ENCODE measurements at regions not wholly inside any gene's neighbourhood (a gene's known extent, or its start where the extent isn't known, plus 50 kb on each side); places are given as distances from the start of the nearest gene placed in this dataset.
A peak's percentile ranks its signal among the peaks of the same experiment; 100 is the strongest.

DNA sequence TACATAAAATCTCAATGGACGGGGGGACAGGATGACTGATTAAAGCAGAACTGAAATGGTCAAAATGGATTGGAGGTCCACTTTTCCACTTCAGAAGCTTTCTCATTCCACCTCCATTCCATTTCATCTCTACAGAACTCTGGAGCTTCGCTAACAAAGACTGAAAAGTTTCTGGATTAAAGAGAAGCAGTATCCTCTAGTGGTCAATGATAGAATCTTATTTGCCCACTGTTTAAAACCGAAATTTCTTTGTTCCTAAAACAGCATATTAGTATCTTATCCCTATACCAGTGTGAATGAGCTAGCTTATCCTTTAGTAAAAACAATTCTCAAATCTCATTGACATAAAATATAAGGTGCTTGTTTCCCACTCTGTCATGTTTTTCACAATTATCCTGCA is 890.6 kb downstream of the KCNT2 start:
- no peaks in the 10 kb centered on the region for H3K9me3 ChIP-seq (ENCODE audit: control insufficient read depth, low read length)

DNA sequence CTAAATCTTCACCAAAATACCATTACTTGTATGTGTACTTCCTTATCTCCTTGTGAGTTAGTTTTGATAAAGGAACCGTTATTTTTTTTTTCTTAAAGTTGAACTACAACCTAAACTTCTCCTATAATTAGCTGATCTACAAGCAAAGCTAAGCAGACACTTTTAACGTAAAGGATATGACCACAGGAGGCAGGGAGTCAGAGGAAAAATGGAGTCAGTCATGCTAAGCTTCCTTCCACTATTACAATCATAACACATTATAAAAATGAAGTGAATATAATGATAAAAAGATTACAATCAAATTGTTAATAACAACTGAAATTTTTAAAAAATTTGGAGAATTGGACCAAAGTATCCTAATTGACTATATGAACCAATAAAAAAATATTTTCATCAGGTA is 892.6 kb downstream of the KCNT2 start:
- H3K9me3 ChIP-seq (ENCODE audit: control insufficient read depth, low read length) = no peaks in the 10 kb centered on the region
- H3K4me3 ChIP-seq (ENCODE audit: extremely low read depth, insufficient read depth, low read length, poor library complexity, severe bottlenecking) = no peak overlapping the region
- no peaks in the 10 kb centered on the region for H3K4me1 ChIP-seq (ENCODE audit: control insufficient read depth, insufficient read depth, low read length, poor library complexity, severe bottlenecking)
- no CpG with 5 or more reads among the region's 2 CpGs for WGBS, 2 experiments (ENCODE audit: insufficient coverage in 2 of 2)
- H3K36me3 ChIP-seq (ENCODE audit: control insufficient read depth, insufficient read depth, low read length) = no peaks in the 10 kb centered on the region
- no peak overlapping the region for H3K27ac ChIP-seq (ENCODE audit: low read depth, low read length, severe bottlenecking)

More for the DNA sequence above, 890.6 kb downstream of the KCNT2 start:
- no peak overlapping the region for H3K27ac ChIP-seq (ENCODE audit: low read depth, low read length, severe bottlenecking)
- no peaks in the 10 kb centered on the region for H3K4me1 ChIP-seq (ENCODE audit: control insufficient read depth, insufficient read depth, low read length, poor library complexity, severe bottlenecking)
- H3K36me3 ChIP-seq (ENCODE audit: control insufficient read depth, insufficient read depth, low read length) = no peaks in the 10 kb centered on the region
- no peak overlapping the region for H3K4me3 ChIP-seq (ENCODE audit: extremely low read depth, insufficient read depth, low read length, poor library complexity, severe bottlenecking)
- WGBS, 2 experiments (ENCODE audit: insufficient coverage in 2 of 2) = 100% methylated on average over 1 of the region's 3 CpGs; no CpG with 5 or more reads in 1 of the 2 experiments

DNA sequence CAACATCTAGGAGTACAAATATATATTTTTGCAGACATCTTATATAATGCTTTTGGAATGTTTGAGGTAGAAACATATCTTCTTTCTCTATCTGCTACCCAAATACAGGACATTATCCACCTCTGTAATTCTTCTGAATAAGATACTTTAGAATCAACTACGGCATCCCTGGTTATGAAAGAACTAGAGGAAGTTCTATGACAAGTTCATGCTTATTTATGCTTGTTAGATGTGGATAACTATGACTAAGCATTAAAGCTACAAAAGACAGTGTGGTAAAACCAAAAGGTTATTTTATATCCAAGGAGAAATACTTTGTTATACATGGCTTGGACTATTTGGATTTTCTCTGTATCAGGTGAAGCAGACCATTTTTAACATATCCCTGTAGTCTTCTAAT is 894.0 kb downstream of the KCNT2 start:
- WGBS, 2 experiments (ENCODE audit: insufficient coverage in 2 of 2) = 80% methylated on average over 1 of the region's 1 CpG; no CpG with 5 or more reads in 1 of the 2 experiments
- no peak overlapping the region for H3K27ac ChIP-seq (ENCODE audit: low read depth, low read length, severe bottlenecking)
- no peaks in the 10 kb centered on the region for H3K9me3 ChIP-seq (ENCODE audit: control insufficient read depth, low read length)
- H3K4me1 ChIP-seq (ENCODE audit: control insufficient read depth, insufficient read depth, low read length, poor library complexity, severe bottlenecking) = no peaks in the 10 kb centered on the region
- no peaks in the 10 kb centered on the region for H3K36me3 ChIP-seq (ENCODE audit: control insufficient read depth, insufficient read depth, low read length)
- H3K4me3 ChIP-seq (ENCODE audit: extremely low read depth, insufficient read depth, low read length, poor library complexity, severe bottlenecking) = no peak overlapping the region

DNA sequence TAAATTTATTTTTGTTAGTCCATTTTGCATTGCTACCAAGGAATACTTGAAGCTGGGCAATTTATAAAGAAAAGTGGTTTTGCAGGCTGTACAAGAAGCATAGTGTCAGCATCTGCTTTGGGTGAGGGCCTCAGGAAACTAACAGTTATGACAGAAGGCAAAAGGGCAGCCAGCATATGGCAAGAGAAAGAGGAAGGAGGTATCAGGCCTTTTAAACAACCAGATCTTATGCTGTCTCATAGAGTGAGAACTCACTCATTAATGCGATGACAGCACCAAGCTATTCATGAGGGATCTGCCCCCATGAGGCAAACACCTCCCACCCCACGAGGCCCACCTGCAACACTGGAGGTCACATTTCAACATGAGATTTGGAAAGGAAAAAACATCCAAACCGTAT is 898.4 kb downstream of the KCNT2 start:
- 28 to 83% methylated on average over 1 to 2 of the region's 3 CpGs for WGBS, 2 experiments (ENCODE audit: insufficient coverage in 2 of 2)
- no peak overlapping the region for H3K27ac ChIP-seq (ENCODE audit: low read depth, low read length, severe bottlenecking)
- H3K9me3 ChIP-seq (ENCODE audit: control insufficient read depth, low read length) = no peaks in the 10 kb centered on the region
- no peaks in the 10 kb centered on the region for H3K36me3 ChIP-seq (ENCODE audit: control insufficient read depth, insufficient read depth, low read length)
- H3K4me1 ChIP-seq (ENCODE audit: control insufficient read depth, insufficient read depth, low read length, poor library complexity, severe bottlenecking) = no peaks in the 10 kb centered on the region
- H3K4me3 ChIP-seq (ENCODE audit: extremely low read depth, insufficient read depth, low read length, poor library complexity, severe bottlenecking) = no peak overlapping the region

DNA sequence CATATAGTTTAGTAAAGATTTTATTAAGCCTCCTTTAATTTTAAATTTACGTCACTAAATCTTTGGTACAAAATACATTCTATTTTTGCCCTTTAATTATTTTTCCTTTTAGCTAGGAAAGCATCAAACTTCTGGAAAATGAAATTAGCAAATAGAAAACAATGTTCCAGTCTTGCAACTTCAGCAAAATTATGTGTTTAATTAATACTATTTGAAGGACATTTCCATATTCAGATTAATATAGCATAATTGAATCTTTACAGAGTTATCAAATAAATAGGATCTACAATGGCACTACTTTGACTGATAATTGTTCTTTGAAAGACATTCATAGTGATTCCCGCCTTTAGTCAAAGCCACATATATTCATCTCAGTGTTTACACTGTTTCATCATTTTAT is 904.2 kb downstream of the KCNT2 start:
- H3K4me1 ChIP-seq (ENCODE audit: control insufficient read depth, insufficient read depth, low read length, poor library complexity, severe bottlenecking) = no peaks in the 10 kb centered on the region
- H3K27ac ChIP-seq (ENCODE audit: low read depth, low read length, severe bottlenecking) = no peak overlapping the region
- WGBS, 2 experiments (ENCODE audit: insufficient coverage in 2 of 2) = no CpG with 5 or more reads among the region's 2 CpGs
- no peaks in the 10 kb centered on the region for H3K9me3 ChIP-seq (ENCODE audit: control insufficient read depth, low read length)
- H3K4me3 ChIP-seq (ENCODE audit: extremely low read depth, insufficient read depth, low read length, poor library complexity, severe bottlenecking) = no peak overlapping the region
- H3K36me3 ChIP-seq (ENCODE audit: control insufficient read depth, insufficient read depth, low read length) = no peaks in the 10 kb centered on the region

DNA sequence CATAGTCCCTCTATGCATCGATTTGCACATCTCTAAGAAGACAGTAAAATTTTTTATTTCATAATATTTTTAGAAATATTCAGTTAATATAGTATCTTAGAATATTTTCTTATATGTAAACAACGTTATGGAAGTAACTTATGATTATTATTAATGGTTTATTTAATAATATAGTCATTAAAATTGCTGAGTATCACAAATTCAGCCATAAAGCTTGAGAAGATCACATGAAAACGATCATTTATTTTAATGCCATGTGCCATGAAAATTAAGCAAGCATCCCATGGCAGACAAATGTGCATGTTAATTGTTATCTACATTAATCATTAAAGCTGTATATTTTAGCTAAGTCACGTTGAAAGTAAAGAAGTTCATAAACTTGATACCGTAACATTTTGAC is 907.1 kb downstream of the KCNT2 start:
- Histone ChIP-seq H3K4me3 (ENCODE audit: extremely low read depth, insufficient read depth, low read length, poor library complexity, severe bottlenecking) (no peak overlapping the region), H3K4me1 (ENCODE audit: control insufficient read depth, insufficient read depth, low read length, poor library complexity, severe bottlenecking) (no peaks in the 10 kb centered on the region), H3K36me3 (ENCODE audit: control insufficient read depth, insufficient read depth, low read length) (no peaks in the 10 kb centered on the region), H3K9me3 (ENCODE audit: control insufficient read depth, low read length) (no peaks in the 10 kb centered on the region), H3K27ac (ENCODE audit: low read depth, low read length, severe bottlenecking) (no peak overlapping the region)
- WGBS, 2 experiments (ENCODE audit: insufficient coverage in 2 of 2) = 100% methylated on average over 1 of the region's 5 CpGs; no CpG with 5 or more reads in 1 of the 2 experiments

DNA sequence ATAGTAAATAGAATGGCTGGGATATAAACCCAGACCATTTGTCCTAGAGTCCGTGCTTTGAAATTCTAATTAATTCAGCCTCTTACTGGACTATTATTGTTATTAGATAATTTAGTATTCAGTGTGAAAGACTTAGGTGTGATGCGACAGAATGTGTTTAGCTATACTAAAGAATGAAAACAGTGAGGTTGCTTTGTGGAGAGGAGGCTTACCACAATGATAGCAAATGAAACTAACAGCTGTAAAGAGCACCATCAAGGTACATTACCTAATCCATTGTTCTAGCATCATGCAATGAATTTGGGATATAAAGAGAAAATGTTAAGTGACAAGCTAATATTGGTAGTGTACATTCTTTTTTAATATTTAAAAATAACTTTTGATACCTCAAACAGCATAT is 911.1 kb downstream of the KCNT2 start:
- 100% methylated on average over 1 of the region's 2 CpGs; no CpG with 5 or more reads in 1 of the 2 experiments for WGBS, 2 experiments (ENCODE audit: insufficient coverage in 2 of 2)
- H3K4me1 ChIP-seq (ENCODE audit: control insufficient read depth, insufficient read depth, low read length, poor library complexity, severe bottlenecking) = no peaks in the 10 kb centered on the region

DNA sequence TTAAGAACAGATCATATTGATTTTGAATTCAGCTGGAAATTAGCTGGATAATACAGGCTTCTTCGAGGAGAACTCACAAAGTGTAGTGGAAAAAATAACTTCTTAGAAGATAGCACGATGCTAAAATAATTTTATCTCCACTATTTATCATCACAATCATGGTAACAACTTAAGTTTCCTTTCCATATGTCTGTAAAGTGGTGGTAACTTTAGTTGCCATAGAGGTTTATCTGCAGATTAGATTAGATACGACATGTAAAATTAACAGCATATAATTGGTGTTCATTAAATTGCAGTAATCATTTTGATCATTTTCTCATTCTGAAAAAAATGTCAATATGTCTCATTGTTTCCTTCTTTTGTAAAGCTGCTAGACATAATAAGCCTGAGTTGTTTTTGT is 921.5 kb downstream of the KCNT2 start:
- Histone ChIP-seq H3K36me3 (ENCODE audit: control insufficient read depth, insufficient read depth, low read length) (no peaks in the 10 kb centered on the region), H3K4me3 (ENCODE audit: extremely low read depth, insufficient read depth, low read length, poor library complexity, severe bottlenecking) (no peak overlapping the region), H3K4me1 (ENCODE audit: control insufficient read depth, insufficient read depth, low read length, poor library complexity, severe bottlenecking) (no peaks in the 10 kb centered on the region), H3K9me3 (ENCODE audit: control insufficient read depth, low read length) (no peaks in the 10 kb centered on the region), H3K27ac (ENCODE audit: low read depth, low read length, severe bottlenecking) (no peak overlapping the region)
- no CpG with 5 or more reads among the region's 3 CpGs for WGBS, 2 experiments (ENCODE audit: insufficient coverage in 2 of 2)

More for the DNA sequence above, 911.1 kb downstream of the KCNT2 start:
- Histone ChIP-seq H3K27ac (ENCODE audit: low read depth, low read length, severe bottlenecking) (no peak overlapping the region), H3K9me3 (ENCODE audit: control insufficient read depth, low read length) (no peaks in the 10 kb centered on the region), H3K4me3 (ENCODE audit: extremely low read depth, insufficient read depth, low read length, poor library complexity, severe bottlenecking) (no peak overlapping the region), H3K36me3 (ENCODE audit: control insufficient read depth, insufficient read depth, low read length) (no peaks in the 10 kb centered on the region)

DNA sequence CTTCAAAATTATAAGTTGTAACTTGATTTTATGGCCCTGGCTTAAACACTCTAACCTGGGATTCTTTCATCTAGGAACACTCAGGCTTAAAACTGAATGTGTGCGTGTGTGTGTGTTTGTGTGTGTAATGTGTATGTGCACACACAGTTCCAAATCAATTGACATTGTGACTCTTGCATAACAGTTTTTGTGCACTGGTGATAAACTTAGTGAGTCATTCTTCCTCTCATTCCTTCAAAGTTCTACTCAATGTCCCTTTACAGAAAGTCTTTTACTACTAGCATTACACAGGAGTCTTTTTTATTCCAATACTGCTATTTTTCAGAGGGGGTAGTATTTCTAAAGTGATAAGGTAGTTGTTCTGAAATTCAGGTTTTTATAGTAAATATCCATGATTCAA is 943.6 kb downstream of the KCNT2 start:
- Histone ChIP-seq H3K27ac (ENCODE audit: low read depth, low read length, severe bottlenecking) (no peak overlapping the region), H3K4me1 (ENCODE audit: control insufficient read depth, insufficient read depth, low read length, poor library complexity, severe bottlenecking) (peaks cover 9% of the 10 kb centered on the region), H3K9me3 (ENCODE audit: control insufficient read depth, low read length) (no peaks in the 10 kb centered on the region), H3K36me3 (ENCODE audit: control insufficient read depth, insufficient read depth, low read length) (no peaks in the 10 kb centered on the region), H3K4me3 (ENCODE audit: extremely low read depth, insufficient read depth, low read length, poor library complexity, severe bottlenecking) (no peak overlapping the region)
- no CpG with 5 or more reads among the region's 1 CpG for WGBS, 2 experiments (ENCODE audit: insufficient coverage in 2 of 2)

DNA sequence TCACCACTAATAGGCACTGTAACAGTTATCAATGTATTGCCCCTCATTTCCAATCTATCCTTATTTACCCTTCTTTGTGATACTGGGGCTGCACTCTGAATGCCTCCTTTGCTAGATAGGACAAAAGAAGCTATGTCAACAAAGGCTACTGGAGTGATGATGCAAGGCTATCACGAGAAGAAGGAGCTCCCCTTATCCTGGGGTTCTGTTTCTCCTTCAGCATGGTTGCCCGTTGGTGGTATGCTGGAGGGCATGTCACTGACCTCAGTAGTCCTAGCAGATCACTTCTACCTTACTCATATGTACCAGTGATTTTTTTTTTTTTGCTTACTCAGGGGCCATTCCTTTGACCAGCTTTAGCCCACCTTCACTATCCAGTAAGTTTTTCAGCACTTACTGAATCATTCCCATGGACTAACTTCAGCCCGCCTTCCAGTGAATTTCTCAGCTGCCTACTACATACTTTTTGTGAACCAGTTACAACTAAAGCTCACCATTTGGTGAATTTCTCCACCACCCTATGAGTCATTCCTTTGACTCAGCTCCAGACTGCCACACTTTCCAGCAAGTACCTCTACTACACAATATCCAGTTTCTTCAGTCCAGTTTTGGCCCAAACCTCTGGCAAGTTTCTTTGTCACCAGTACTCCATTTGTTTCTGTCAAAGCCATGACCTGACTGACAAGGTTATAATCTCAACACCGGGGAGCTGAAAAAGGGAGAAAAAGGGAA is 944.5 kb downstream of the KCNT2 start:
- 83 to 86% methylated on average over 2 to 3 of the region's 4 CpGs for WGBS, 2 experiments (ENCODE audit: insufficient coverage in 2 of 2)
- Histone ChIP-seq H3K4me1 (ENCODE audit: control insufficient read depth, insufficient read depth, low read length, poor library complexity, severe bottlenecking) (peaks cover 9% of the 10 kb centered on the region), H3K36me3 (ENCODE audit: control insufficient read depth, insufficient read depth, low read length) (no peaks in the 10 kb centered on the region), H3K9me3 (ENCODE audit: control insufficient read depth, low read length) (no peaks in the 10 kb centered on the region), H3K27ac (ENCODE audit: low read depth, low read length, severe bottlenecking) (peak overlapping the region; percentile 61), H3K4me3 (ENCODE audit: extremely low read depth, insufficient read depth, low read length, poor library complexity, severe bottlenecking) (no peak overlapping the region)

DNA sequence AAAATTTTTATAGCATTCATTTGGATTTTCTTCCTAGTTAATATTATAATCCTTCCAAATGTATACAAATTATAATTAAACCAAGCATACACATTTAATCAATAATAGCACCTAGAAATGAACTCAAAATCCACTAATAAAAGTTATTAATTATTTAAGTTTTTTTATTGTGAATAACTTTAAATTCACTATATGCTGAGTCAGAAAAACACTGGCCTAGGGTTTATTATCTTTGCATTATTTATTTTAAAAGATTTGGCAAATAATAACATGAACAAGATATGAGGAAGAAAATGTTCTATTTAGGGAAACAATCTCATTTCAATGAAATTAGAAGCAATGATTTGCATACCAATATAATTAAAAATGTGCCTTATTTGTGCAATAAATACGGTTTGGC is 951.5 kb downstream of the KCNT2 start:
- Histone ChIP-seq H3K4me3 (ENCODE audit: extremely low read depth, insufficient read depth, low read length, poor library complexity, severe bottlenecking) (no peak overlapping the region), H3K9me3 (ENCODE audit: control insufficient read depth, low read length) (no peaks in the 10 kb centered on the region), H3K4me1 (ENCODE audit: control insufficient read depth, insufficient read depth, low read length, poor library complexity, severe bottlenecking) (no peaks in the 10 kb centered on the region), H3K27ac (ENCODE audit: low read depth, low read length, severe bottlenecking) (no peak overlapping the region), H3K36me3 (ENCODE audit: control insufficient read depth, insufficient read depth, low read length) (no peaks in the 10 kb centered on the region)
- WGBS, 2 experiments (ENCODE audit: insufficient coverage in 2 of 2) = no CpG with 5 or more reads among the region's 1 CpG
